ENCODE measurements at regions not wholly inside any gene's neighbourhood (a gene's known extent, or its start where the extent isn't known, plus 50 kb on each side); places are given as distances from the start of the nearest gene placed in this dataset.
A peak's percentile ranks its signal among the peaks of the same experiment; 100 is the strongest.

DNA sequence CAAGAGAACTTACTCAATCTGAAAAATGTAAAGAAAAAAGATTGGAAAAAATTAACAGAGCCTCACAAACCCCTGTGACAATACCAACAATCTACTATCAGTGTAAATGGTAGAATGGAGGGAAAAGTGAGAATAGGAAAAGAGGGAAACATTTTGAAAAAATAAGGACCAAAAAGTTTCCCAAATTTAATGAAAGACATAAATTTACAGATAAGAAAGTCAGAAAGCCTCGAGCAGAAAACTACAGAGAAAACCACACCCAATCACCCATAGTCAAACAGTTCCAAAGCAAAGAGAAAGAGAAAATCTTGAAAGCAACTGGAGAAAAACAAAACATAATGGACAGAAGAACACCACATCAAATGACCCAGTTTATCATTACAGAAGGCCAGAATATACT is 142.7 kb upstream of the DIO3 start:
- no peak for DNase-seq

GRCh38 chr14:101426466-101426865 is 134.8 kb upstream of the DIO3 start:
- no peak for DNase-seq

DNA sequence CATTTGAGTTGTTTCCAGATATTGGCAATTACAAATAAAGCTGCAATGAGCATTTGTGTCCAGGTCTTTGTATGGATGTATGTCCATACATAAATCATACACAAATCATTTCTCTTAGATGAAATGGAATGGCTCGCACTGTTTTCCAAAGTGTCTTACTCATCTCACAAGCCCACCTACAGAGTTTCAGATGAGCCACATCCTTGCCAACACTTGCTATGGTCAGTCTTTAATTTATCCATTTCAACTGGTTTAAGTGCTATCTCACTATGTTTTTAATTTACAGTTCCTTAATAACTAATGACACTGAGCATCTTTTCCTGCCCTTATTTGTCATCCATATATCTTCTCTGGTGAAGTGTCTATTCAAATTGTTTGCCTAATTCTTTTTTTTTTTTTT is 132.9 kb upstream of the DIO3 start:
- no peak for DNase-seq

DNA sequence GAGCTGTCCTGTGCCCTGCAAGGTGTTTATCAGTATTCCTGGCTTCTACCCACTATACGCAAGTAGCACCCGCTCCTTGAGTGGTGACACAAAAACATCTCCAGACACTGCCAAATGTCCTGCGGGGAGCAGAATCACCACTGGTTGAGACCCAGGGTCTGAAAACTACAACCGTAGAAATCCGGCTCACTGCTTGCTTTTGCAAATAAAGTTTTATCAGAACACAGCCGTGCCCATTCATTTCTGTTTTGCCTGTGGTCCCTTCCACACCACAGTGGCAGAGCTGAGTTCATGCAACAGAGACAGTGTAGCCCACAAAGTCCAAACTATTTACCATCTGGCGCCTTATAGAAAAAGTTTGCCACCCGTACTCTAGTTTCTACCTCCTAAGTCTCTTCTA is 125.7 kb upstream of the DIO3 start:
- no peak for DNase-seq

- no peak for DNase-seq
Measured at GRCh38 chr14:101439023-101439422, 122.3 kb upstream of the DIO3 start.

DNA sequence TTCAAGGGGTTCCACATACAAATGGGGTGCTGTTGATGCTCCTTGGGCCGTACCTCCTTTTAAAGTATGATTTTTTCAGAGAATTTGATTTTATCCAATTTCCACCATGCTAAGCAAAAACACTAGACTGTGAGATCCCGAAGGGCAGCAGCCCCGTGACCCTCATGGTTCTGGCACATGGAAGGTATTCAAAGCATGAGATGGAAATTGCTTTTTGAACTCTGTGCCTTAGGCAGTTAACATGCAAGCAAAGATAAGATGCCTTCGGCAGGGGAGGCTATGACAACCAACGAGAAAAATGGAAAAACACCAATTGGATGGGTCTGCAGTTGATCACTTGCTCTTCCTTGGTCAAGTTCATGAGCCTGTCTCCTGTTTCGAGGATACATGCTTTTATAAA is 120.8 kb upstream of the DIO3 start:
- peak; percentile 71 for DNase-seq

DNA sequence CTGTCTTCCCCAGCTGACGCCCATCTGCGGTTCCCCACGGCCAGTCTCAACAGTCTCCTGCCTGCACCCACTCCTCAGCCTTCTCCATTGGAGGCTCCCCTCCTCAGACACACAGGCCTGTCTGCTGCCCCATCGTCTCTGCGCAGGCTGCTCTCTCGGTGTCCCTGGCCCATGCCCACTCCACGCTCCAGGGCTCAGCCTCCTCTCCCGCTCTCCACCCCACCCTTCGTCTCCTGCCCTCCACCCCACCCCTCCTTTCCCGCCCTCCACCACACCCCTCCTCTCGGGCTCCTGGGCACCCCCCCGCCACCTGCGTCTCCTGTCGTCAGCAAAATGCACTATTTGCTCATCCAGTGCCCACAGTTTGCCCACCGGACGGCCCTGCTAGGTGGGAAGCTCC is 119.6 kb upstream of the DIO3 start:
- DNase-seq: no peak

GRCh38 chr14:101442451-101442850 is 118.8 kb upstream of the DIO3 start:
- no peak for DNase-seq

GRCh38 chr14:101444116-101444515 is 117.2 kb upstream of the DIO3 start:
- DNase-seq: no peak

DNA sequence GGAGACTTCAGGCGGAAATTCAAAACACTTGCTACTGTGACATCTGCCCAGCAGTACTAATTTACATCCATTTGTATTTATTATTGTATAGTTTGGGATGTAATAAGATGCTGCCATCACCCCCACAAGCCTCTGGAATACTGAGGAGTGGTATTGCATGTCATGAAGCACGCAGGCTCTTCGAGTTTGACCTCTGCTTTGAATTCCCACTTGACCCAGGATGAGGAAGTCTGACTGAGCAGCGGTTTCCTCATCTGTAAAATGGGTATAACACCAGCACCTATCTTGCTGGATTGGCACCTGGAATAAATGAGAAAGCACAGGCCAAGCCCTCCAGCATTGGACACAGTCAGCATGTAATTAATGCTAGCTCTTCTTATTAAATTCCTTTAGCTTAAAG is 116.0 kb upstream of the DIO3 start:
- DNase-seq: no peak

DNA sequence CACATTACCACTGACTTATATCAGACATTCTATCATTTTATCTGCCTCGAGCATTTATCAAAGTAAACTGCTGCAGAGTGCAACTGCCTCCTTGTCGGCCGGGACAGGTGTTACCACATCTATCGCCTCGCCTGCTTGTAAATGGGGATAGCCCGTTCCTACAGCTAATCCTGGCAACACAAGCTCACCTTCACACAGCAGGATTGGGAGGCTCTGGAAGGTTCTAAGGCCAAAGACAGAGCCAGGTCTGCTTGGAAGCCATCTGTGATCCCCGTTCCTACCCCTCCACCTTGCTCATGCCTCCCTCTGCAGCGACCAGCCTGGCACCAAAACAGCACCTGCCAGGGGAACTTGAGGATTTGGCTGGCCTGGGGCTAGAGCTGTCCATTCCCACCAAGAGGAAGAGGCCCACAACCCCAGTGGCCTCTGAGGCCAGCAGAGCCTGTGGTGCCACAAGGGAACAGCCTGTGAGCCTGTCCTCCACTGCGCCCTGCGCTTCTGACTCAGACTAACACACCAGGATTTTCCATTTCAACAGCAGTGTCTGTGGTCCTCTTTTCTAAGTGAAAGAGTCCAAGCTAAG is 114.8 kb upstream of the DIO3 start:
- no peak for DNase-seq

DNA sequence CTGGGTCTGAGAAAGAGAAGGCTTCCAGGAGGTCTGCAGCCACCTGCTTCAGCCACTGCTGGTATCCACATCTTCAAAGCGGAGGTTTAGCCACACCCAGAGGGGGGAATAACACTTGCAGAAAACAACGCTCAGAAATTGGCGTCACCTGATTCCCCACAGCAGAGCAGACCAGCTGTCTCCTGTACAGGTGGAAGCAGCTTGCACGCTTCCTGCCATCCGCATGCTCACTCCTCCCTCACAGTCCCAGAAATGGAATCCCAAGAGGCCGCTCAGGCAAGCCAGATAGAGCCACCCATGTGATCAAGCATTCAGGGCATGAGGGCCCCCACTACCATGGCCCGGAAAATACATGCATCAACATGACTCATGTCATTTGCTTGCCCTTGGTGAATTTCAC is 112.2 kb upstream of the DIO3 start:
- no peak for DNase-seq

- no peak for DNase-seq
Measured at GRCh38 chr14:101451166-101451565, 110.1 kb upstream of the DIO3 start.

- DNase-seq: no peak
Measured at GRCh38 chr14:101453225-101453624, 108.1 kb upstream of the DIO3 start.

- DNase-seq: peak; percentile 38
Measured at GRCh38 chr14:101454229-101454628, 107.1 kb upstream of the DIO3 start.

DNA sequence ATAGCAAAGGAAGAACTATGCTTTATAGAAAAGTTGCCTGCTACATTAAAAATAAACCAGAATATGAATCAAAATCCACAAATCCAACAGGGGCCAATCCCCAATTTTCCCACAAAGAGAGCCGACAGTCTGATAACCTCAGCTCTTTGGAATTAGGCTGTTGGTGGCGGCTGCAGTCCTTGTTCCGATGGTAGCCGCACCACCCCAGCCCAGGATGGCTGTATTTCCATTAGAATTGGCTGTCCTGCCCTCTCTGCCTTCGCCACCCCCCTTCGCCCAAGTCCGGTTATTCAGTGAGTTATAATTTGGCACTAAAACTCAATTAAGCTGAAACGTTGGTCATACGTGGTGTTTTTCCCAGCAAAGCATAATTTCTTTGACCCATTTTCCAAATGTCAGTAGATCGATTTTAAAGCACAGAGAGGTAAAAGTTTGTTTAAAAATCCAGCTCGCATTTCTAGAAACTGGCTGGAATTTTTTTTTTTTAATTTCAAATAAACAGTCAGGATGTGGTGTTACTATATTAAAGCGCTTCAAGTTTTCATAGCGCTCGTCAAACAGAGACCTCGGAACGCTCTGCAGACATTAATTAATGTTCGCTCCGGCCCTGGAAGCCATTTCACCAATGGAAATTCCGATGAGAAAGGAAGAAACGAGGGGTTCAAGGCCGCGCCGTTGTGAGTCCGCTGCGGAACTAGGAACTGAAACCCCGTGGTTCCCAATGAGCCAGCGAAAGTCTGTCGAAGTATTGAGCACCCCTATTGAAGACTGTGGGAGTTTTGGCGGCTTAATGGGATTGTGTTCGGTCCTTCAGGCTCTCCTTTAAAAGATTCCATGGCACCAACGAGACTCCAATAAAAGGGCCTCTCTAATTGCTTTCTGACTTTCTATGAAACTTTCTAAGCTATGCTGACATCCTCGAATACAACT is 104.8 kb upstream of the DIO3 start:
- DNase-seq: peak; percentile 57

DNA sequence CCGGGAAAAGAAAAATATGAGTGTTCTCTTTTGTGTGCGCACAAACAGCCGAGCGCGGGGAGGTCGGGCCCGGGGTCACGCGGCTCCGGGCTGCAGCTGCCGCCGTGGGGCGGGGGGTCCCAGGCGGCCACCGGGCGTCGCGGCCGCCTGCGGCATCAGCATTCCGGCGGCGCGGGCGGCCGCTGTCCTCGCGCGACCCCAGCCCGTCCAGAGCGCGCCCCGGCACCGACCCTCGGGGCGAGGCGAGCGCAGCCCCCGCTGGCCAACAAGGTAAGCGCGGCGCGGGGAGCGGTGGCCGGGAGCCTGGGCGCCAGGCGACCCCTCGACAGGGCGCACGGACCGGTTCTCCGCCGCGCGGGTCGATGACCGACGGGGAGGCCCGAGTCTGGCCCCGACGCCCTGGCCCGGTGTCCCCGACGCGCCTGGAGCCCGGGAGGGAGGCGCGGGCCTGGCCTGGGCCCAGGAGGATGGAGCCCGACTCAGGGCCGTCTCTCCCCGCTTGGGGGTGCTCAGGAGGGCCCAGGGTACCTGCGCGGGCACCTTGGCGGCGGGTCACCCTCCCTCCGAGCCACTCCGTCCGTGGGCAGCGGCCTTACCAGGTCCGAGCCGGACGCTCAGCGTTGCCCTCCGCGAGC is 103.9 kb upstream of the DIO3 start:
- peak; percentile 51 for DNase-seq

DNA sequence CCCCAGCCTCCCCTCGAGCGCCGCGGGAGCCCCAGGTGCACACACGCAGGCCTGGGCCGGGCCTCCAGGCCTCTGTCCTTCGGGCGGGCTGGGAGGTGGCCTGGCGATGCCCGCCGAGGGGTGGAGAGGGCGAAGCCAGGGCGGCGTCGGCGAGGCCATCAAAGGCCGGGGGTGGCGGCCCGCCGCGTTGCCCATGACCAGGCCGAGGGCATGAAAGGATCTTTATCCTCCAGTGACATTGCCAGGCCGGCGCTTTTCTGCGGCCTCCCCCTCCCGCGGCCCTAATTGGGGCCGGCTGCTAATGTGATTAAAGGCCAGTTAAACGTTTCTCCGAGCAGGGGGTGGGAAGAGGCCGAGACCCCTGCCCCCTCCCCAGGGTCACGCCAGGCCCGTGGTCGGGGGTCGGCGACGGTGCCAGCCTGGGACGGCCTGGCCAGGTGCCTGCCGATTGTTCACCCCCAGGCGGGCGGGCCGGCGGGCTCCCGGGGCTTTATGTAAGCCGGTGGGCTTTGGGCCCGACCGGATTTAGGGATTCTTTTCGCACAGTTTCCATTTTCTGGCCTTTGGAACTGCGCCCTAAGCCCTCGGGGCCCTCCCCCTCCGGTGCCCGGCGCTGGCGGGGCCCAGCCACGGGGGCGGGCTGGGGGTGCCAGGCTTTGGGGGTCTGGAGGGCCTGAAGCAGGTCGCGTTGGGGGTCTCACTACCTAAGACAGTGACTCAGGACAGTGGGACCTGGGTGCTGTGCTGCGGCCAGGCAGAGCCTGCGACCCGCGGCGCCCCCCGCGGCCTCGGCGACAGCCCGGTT is 103.2 kb upstream of the DIO3 start:
- peak; percentile 72 for DNase-seq

GRCh38 chr14:101458741-101459550 is 102.3 kb upstream of the DIO3 start:
- DNase-seq: peak; percentile 79

GRCh38 chr14:101459551-101459900 is 101.8 kb upstream of the DIO3 start:
- no peak for DNase-seq

DNA sequence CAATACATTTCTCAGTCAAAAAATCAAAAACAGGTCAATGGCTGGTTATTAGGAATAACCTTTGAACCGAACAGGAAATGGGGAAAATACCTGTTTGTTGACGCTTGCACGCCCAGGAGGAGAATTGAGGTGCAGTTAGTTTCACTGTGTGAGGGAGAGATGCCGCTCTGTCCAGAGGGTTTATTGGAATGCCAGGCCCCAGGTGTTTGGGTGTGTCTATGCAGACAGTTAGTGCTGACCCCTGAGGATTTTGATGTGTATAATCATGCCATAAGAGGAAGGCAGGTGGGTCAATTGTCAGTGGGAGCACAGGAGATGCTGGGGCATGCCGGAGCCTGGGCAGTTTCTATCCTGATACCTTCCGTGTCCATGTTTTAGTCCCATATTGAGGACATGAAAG is 100.8 kb upstream of the DIO3 start:
- peak; percentile 56 for DNase-seq

GRCh38 chr14:101460986-101461750 is 100.1 kb upstream of the DIO3 start:
- DNase-seq: peak; percentile 88
